Medulla oblongata (tissue), 1 donor: ENCODE measurements at regions not wholly inside any gene's neighbourhood (a gene's known extent, or its start where the extent isn't known, plus 50 kb on each side); places are given as distances from the start of the nearest gene placed in this dataset.
"Not testable (repeated sequence)": the region's sequence is repeated elsewhere in the genome, so short reads cannot be mapped to it uniquely, and the experiment has no call there.

Source experiments
- DNase-seq: peaks from one replicate; pipeline ENCODE4 v3.0.0-alpha.2; 2015; ENCODE audit errors: extremely low spot score

- no peak for DNase-seq
Measured at GRCh38 chr15:81723701-81724100, 322.1 kb downstream of the MEX3B start.

DNA sequence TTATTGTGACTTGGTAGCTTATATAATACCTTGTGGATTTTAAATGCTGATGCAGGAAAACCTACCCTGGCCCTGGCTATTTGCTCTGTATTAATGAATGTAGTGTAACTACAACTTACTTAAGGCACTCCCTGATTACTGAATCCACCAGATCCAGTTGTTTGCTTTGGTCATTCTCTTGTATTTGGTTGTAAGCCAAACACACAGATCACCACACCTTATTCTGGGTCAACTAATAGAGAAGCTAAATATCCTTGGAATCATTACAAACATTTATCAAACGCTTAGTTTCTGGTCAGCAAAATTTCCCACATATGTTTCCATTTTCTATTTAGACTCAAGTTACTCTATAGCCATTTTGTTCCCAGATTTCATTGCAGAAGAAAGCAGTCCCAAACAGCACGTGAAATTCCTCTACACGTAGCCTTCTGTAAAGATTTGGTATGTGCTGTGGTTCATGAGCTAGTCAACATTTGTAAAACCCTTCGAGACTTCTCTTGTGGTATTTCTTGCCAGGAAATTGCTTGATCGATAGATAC lies 322.6 kb downstream of the MEX3B start:
- no peak for DNase-seq

- DNase-seq: not testable (repeated sequence)
Measured at GRCh38 chr15:81716468-81716867, 329.4 kb downstream of the MEX3B start.

DNA sequence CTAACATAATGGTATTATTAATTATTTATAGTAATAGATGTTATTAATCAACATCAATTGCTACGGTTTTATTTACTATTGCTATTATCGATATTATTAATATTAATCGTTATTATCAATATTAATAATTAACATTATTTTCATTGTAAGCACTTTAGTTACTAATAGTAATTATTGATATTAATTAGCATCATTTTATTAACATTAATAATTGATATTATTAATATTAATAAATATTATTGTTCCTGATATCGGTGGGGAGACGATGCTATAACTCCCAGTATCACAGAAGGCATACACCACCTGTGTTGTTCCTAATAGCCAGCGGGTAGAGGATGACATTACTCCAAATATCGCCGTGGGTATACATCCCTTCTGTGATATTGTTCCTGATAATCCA lies 335.5 kb downstream of the MEX3B start:
- no peak for DNase-seq

DNA sequence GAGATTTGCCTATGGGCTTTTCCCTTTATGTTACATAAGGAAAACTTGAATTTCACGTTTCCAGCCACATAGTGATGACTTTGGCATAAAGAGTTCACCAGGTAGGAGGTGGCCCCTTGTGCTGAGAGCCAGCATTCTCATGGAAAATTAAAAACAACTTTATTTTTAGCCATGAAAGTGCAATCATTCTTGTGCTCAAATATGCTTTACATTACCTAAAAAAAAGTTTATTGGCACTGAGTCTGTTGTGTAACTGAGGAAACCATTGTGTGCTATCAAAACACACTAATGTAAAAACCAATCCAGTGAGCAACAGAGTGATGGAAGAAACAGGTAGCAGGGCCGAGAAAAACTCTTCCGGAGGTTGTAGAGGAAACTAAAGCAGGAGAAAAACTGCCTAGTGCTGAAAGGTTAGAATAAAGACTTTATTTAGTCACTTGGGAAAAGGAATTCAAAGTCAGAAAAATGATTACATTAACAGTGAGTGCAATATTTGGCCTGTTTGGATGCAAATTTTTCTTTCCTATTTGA lies 332.9 kb upstream of the TMC3 start:
- DNase-seq: not testable (repeated sequence)

DNA sequence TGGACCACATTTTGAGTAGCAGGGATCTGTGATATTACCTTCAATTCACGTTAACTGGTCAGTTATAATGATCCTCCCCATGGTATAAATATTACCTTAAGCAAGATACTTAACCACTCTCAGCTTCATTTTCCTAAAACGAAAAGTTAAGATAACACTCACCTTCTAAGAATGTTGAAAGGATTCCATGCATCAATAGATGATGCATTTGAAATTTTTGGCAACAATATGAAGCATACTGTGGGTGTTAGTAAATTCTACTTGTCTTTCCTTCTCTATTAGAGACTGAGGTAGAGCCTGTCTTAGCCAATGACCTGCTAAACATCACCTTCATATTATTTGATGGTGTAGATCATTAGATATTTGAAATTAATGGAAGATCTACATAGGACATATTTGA lies 331.7 kb upstream of the TMC3 start:
- DNase-seq: not testable (repeated sequence)

GRCh38 chr15:81686021-81686420 lies 312.0 kb upstream of the TMC3 start:
- no peak for DNase-seq

GRCh38 chr15:81685237-81685636 lies 311.2 kb upstream of the TMC3 start:
- DNase-seq: no peak

- DNase-seq: no peak
Measured at GRCh38 chr15:81680829-81681228, 306.8 kb upstream of the TMC3 start.

GRCh38 chr15:81666839-81667238 lies 292.8 kb upstream of the TMC3 start:
- no peak for DNase-seq

GRCh38 chr15:81660976-81661375 lies 287.0 kb upstream of the TMC3 start:
- DNase-seq: no peak

GRCh38 chr15:81653259-81653658 lies 279.2 kb upstream of the TMC3 start:
- no peak for DNase-seq

- no peak for DNase-seq
Measured at GRCh38 chr15:81645470-81645869, 271.5 kb upstream of the TMC3 start.

- no peak for DNase-seq
Measured at GRCh38 chr15:81643771-81644170, 269.8 kb upstream of the TMC3 start.

DNA sequence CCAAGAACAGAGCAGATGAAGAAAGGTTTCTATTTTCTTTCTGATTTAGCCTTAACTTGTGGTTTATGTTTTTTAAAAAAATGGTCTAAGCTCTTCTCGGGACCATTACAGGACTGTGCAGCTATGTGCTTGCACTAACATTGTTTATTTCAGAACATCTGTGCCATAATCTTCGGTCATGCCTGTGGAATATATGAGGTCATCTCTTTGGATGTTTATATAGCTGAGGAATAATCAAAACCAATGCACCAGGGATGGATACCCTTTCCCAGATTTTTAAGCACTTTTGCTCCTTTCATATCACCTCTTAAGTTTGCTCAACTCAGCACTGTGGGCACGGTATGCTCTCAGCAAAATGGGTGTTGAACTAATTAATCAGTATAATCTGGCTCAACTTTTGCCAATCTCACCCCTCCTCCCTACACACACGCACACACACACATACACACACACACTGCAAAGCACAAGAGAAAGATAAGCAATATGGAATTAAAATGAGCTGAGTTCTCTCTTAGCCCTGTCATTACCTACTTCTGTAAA lies 268.5 kb upstream of the TMC3 start:
- DNase-seq: no peak

- DNase-seq: not testable (repeated sequence)
Measured at GRCh38 chr15:81636064-81636463, 262.1 kb upstream of the TMC3 start.

DNA sequence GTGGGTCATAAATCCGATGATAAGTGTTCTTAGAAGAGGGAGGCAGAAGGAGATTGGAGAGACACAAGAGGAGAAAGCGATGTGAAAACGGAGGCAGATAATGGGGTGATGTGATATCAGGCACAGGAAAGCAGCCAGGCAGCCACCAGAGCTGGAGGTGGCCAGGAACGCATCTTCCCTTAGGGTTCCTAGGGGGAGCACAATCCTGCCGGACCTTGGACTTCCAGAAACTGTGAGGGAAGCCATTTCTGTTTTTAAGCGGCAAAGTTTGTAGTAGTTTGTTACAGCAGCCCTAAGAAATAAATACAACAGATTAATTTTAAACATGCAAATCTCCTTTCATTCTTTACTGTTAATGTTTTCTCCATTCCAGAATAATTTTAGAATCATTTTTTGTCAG lies 259.9 kb upstream of the TMC3 start:
- no peak for DNase-seq

DNA sequence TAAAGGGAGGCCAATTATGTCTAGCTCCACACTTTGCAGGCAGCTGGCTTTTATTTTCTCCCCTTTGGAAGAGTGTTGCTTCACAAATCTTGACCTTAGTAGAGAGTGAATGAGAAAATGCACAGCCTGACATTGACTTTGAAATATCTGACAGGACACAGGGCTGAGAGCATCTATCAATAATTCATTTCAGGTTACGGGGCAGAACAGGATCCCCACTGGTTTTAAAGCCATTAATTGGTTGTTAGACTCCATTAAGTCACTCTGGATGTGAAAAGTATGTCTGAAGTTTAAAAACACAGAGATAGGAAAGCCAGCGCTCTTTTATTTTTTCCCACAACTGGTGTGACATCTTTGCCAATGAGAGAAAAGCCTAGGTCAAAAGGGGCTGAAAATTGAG lies 251.9 kb upstream of the TMC3 start:
- DNase-seq: no peak

DNA sequence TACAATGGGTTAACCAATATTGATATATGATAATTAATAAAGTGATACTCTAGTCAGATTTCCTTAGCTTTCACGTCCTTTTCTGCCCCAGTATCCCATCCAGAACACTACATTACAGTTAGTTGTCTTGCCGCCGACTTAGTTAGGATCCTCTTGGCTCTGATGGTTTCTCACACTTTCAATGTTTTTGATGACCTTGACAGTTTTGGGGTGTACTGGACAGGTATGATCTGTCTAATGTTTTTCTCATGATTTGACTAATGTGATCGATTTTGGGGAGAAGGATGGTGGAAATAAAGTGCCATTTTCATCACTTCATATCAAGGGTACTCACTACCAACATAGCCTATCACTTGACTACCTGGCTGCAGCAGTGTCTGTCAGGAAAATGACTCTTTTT lies 245.0 kb upstream of the TMC3 start:
- DNase-seq: no peak

DNA sequence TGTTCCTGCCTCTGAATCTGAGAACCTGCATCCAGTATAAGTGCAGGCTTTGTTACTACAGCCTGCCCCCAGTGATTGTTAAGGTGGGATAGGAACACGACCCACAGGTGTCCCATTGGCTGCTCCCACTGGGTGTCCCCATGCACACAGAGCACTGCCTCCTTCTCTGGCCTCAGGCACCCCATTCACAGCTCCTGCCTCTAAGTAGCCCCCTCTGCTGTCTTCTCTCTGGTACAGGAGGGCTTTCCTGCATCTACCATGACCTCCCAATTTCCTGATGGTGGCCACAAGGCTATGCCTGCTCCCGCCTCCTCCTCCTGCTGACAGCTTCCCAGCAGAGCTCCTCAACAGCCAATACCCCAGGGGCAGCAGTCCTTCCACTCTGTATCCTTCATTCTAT lies 238.6 kb upstream of the TMC3 start:
- no peak for DNase-seq

GRCh38 chr15:81611679-81612078 lies 237.7 kb upstream of the TMC3 start:
- no peak for DNase-seq

GRCh38 chr15:81608309-81608829 lies 234.4 kb upstream of the TMC3 start:
- no peak for DNase-seq

DNA sequence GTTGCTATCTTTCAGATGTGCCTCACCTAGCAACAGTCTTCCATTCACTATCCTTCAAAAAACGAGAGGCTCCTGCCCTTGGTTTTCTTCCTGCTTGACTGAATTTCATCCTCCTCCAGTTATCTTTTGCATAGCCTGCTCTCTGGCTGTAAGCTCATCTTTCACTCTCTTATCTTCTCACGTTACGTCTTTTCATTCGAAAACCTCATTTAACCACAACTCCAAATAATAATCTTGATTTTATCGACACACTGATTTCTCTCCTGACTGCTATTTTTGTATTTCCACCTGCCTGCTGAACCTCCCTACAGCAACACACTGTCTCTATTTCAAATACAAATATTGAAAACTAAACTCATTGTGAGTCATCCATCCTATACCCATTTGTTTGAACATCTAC lies 230.7 kb upstream of the TMC3 start:
- no peak for DNase-seq
